Heart left ventricle (tissue), 13 donors: ENCODE measurements at regions not wholly inside any gene's neighbourhood (a gene's known extent, or its start where the extent isn't known, plus 50 kb on each side); places are given as distances from the start of the nearest gene placed in this dataset.
"Not testable (repeated sequence)": the region's sequence is repeated elsewhere in the genome, so short reads cannot be mapped to it uniquely, and the experiment has no call there.

ENCODE experiments used
- POLR2A ChIP-seq, 2 donors: fragments of 450-650 bp; IDR thresholded peaks; one replicate each; pipeline ENCODE4 v1.6.1; 2017; ENCODE audit warnings: antibody characterized with exemption in 2 of 2, mild to moderate bottlenecking in 2 of 2, moderate library complexity in 2 of 2
- TF ChIP-seq, protein P1 (sequence below), 12 donors: fragments of 200-600 bp; sonication (generic) in 4 of 12; IDR thresholded peaks; one replicate each; pipeline versions ENCODE4 v1.5.0 to v1.8.0; 2018 to 2022; ENCODE audit warnings: antibody characterized with exemption in 12 of 12, mild to moderate bottlenecking in 5 of 12
- donor health status: ischemic (EF 13 %, LVEDD 7.1; RV severe dilation, severe dysfunction).
- donor health status: DM: no; HTN: yes; CAD: no.
- donor health status: DM: no; HTN: no; CAD: no.
- donor health status: ischemic (EF 25% LVEDD 6.9; RV normal size, moderate dysfunction).
- donor health status: ischemic (EF 25% LVEDD 5.7; RV mildly dilated, moderate dysfunction).
- donor health status: ischemic (EF 35%, LVEDD 5.7; RV mildly dilated, moderate dysfunction).
- donor health status: nonischemic (EF 11% LVEDD 7.7; RV severe dilation, severe dysfunction).
- donor health status: DM: yes; HTN: yes; CAD: no.
- donor health status: PGD.
- donor health status: ischemic (EF 29% LVEDD 5.4; RV normal size, mild dysfunction).
- donor health status: nonischemic (EF 23%, LVEDD 6.1; RV moderate dilation, normal function).

DNA sequence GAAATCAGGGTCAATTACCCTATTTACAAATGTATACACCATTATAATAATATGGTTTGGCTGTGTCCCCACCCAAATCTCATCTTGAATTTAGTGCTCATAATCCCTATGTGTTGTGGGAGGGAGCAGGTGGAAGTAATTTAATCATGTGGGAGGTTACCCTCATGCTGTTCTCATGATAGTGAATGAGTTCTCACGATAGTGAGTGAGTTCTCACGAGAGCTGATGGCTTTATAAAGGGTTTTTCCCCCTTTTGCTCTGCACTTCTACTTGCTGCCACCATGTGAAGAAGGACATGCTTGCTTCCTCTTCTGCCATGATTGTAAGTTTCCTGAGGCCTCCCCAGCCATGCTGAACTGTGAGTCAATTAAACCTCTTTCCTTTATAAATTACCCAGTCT lies 426.2 kb downstream of the AGTPBP1 start:
- TF ChIP-seq, protein P1, sequence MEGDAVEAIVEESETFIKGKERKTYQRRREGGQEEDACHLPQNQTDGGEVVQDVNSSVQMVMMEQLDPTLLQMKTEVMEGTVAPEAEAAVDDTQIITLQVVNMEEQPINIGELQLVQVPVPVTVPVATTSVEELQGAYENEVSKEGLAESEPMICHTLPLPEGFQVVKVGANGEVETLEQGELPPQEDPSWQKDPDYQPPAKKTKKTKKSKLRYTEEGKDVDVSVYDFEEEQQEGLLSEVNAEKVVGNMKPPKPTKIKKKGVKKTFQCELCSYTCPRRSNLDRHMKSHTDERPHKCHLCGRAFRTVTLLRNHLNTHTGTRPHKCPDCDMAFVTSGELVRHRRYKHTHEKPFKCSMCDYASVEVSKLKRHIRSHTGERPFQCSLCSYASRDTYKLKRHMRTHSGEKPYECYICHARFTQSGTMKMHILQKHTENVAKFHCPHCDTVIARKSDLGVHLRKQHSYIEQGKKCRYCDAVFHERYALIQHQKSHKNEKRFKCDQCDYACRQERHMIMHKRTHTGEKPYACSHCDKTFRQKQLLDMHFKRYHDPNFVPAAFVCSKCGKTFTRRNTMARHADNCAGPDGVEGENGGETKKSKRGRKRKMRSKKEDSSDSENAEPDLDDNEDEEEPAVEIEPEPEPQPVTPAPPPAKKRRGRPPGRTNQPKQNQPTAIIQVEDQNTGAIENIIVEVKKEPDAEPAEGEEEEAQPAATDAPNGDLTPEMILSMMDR (IDR thresholded peaks at IDR 0.05), result not testable (repeated sequence)
- not testable (repeated sequence) for TF ChIP-seq POLR2A (IDR thresholded peaks at IDR 0.05)
